AG04449 (cell line): ENCODE measurements at regions not wholly inside any gene's neighbourhood (a gene's known extent, or its start where the extent isn't known, plus 50 kb on each side); places are given as distances from the start of the nearest gene placed in this dataset.

ENCODE experiments used
- CTCF ChIA-PET: fragments of 350-600 bp; formaldehyde crosslinking; extraction: SDS; loops from one replicate; lab custom pipeline; 2021; ENCODE audit warnings: antibody characterized with exemption; lab: Yijun Ruan, JAX
- POLR2A ChIA-PET: fragments of 400-600, 350-600 bp; formaldehyde crosslinking; extraction: SDS; loops from one replicate; lab custom pipeline; 2020; ENCODE audit warnings: antibody characterized with exemption, inconsistent platforms; lab: Yijun Ruan, JAX
- DNase-seq: peaks from one replicate; pipeline ENCODE4 v3.0.0-alpha.2; 2010; ENCODE audit warnings: low read depth, low spot score
- H3K4me3 ChIP-seq: 2 replicates; pipeline ENCODE4 v1.5.1; 2011; ENCODE audit warnings: low read depth, mild to moderate bottlenecking, control low read depth, low read length
- CTCF ChIP-seq: IDR thresholded peaks from one replicate; pipeline ENCODE4 v1.5.1; 2011; ENCODE audit warnings: mild to moderate bottlenecking, moderate library complexity, low read length, control low read depth, inconsistent platforms; ENCODE audit not compliant: insufficient read depth; ENCODE audit errors: missing control alignments

GRCh38 chr6:14390805-14391204, 273.2 kb downstream of the CD83 start:
- DNase-seq: no peak
- CTCF ChIA-PET: no interaction called here
- no peak overlapping the region for H3K4me3 ChIP-seq
- POLR2A ChIA-PET: no interaction called here
- TF ChIP-seq CTCF: no peak

DNA sequence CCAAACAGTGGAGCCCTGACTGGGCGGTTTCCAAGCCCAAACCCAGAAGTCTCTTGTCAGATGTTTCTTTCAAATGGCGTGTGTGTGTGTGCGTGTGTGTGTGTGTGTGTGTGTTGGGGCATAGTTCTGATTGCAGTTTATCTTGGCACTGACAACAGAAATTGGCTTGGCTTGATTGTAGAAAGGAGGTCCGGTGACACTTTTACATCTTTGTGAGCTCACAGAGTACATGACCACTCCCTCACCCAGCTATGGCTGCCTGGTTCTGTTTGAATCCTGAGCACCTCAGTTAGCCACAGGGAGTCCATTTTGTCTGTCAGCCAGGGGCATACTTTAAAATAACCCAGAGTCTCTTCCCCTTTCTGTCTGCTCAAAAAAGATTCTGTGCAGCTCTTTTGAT, 276.3 kb downstream of the CD83 start:
- no peak overlapping the region for H3K4me3 ChIP-seq
- no peak for TF ChIP-seq CTCF
- CTCF ChIA-PET: no interaction called here
- POLR2A ChIA-PET: no interaction called here
- no peak for DNase-seq

GRCh38 chr6:14396392-14396791, 278.8 kb downstream of the CD83 start:
- POLR2A ChIA-PET: no interaction called here
- no peak for DNase-seq
- CTCF ChIA-PET: no interaction called here
- no peak for TF ChIP-seq CTCF
- H3K4me3 ChIP-seq: no peak overlapping the region

DNA sequence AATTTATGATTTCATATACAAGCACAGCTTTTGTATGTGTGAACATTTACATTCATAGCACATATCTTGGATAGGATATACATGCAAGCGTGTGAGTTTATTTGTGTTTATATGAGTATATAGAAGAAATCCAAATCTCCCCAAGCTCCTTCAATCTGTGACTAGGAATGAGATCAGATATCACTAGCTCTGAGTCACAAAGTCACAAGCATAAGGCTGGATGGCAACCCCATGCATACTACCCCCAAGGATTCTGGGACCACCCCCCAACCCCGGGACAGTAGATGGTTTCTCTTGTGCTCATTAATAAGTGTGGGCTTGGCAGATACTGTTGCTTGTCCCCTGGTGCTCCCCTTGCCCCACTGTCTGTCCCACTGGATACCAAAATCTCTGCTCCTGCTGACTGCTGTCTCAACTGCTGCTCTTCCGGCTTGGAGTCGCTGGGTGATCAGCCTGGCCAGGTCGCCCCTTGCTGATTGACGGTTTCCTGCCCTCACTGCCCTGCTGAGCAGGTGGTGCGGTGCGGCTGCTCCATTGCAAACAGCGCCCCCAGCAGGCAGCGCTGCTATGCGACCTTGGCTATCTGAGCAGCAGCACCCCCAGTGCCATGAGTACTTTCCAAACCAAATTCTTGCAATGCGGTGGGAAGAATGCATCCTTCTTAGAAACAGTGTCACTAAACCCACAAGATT, 279.4 kb downstream of the CD83 start:
- POLR2A ChIA-PET: no interaction called here
- TF ChIP-seq CTCF: no peak
- no peak for DNase-seq
- H3K4me3 ChIP-seq: no peak overlapping the region
- CTCF ChIA-PET: no interaction called here

GRCh38 chr6:14397518-14397901, 279.9 kb downstream of the CD83 start:
- no peak for TF ChIP-seq CTCF
- no peak overlapping the region for H3K4me3 ChIP-seq
- ChIA-PET CTCF (no interaction called here), POLR2A (no interaction called here)
- DNase-seq: no peak

DNA sequence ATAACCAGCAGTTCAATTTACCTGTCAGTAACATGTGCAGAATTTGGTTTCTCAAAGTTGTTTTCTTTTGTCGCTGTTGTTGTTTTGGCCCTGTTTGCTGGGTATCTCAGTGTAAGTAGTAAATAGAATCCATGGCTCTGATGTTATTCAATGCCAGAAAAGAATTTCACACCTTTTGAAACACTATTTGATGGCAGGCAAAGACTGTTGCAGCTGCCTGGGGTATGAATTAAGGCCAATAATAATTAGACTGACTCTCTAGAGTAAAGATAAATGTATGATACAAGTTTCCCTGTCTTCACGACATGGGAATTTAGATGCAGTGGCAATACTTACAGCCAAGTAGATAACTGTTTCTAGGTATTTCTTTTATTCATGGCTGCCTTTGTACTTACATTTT, 281.4 kb downstream of the CD83 start:
- H3K4me3 ChIP-seq: no peak overlapping the region
- no peak for TF ChIP-seq CTCF
- no peak for DNase-seq
- ChIA-PET POLR2A (no interaction called here), CTCF (no interaction called here)
